Cardiac muscle cell (in vitro differentiated cells and primary cell): ENCODE measurements at regions not wholly inside any gene's neighbourhood (a gene's known extent, or its start where the extent isn't known, plus 50 kb on each side); places are given as distances from the start of the nearest gene placed in this dataset.

Experiments
- DNase-seq, 2 donors: peaks; one replicate each; pipeline versions ENCODE4 v3.0.0 to v3.0.0-alpha.2; 2010 to 2017; ENCODE audit warnings: low read depth in 1 of 2, low spot score in 1 of 2
- H3K27ac ChIP-seq: fragments of 200-600 bp; sonication (generic); 2 replicates; pipeline ENCODE4 v1.5.1; 2016
- H3K27me3 ChIP-seq: fragments of 200-600 bp; sonication (generic); 2 replicates; pipeline ENCODE4 v1.6.0; 2016; ENCODE audit warnings: control low read depth
- H3K36me3 ChIP-seq: fragments of 200-600 bp; sonication (generic); 2 replicates; pipeline ENCODE4 v1.5.1; 2016; ENCODE audit warnings: control low read depth
- H3K4me1 ChIP-seq: fragments of 200-600 bp; sonication (generic); 2 replicates; pipeline ENCODE4 v1.8.1; 2017; ENCODE audit warnings: low read depth, mild to moderate bottlenecking, mixed run types
- H3K4me3 ChIP-seq: fragments of 200-600 bp; sonication (generic); 2 replicates; pipeline ENCODE4 v1.5.1; 2016; ENCODE audit warnings: mild to moderate bottlenecking
- H3K9me3 ChIP-seq: fragments of 200-600 bp; sonication (generic); 2 replicates; pipeline ENCODE4 v1.5.1; 2017; ENCODE audit warnings: low read depth, mild to moderate bottlenecking, control low read depth
- CTCF ChIP-seq: IDR thresholded peaks from 2 replicates; pipeline ENCODE4 v1.5.1; 2012; ENCODE audit warnings: low read depth, mild to moderate bottlenecking, low read length

- Histone ChIP-seq H3K27me3 (no peaks in the 10 kb centered on the region), H3K4me3 (no peak overlapping the region), H3K36me3 (no peaks in the 10 kb centered on the region), H3K4me1 (no peaks in the 10 kb centered on the region), H3K27ac (no peak overlapping the region), H3K9me3 (no peaks in the 10 kb centered on the region)
- TF ChIP-seq CTCF, result no peak
- DNase-seq, result no peak
Measured at GRCh38 chr5:20055301-20055700, 67.3 kb upstream of the CDH18 start.

GRCh38 chr5:20050262-20050661 lies 62.3 kb upstream of the CDH18 start:
- DNase-seq, result no peak
- H3K27ac ChIP-seq, result no peak overlapping the region
- H3K36me3 ChIP-seq, result no peaks in the 10 kb centered on the region
- no peak for TF ChIP-seq CTCF
- H3K27me3 ChIP-seq, result no peaks in the 10 kb centered on the region
- H3K4me3 ChIP-seq, result no peak overlapping the region
- H3K9me3 ChIP-seq, result no peaks in the 10 kb centered on the region
- no peaks in the 10 kb centered on the region for H3K4me1 ChIP-seq

GRCh38 chr5:20044460-20044859 lies 56.5 kb upstream of the CDH18 start:
- Histone ChIP-seq H3K27me3 (no peaks in the 10 kb centered on the region), H3K27ac (no peak overlapping the region), H3K9me3 (no peaks in the 10 kb centered on the region), H3K36me3 (no peaks in the 10 kb centered on the region), H3K4me1 (no peaks in the 10 kb centered on the region), H3K4me3 (no peak overlapping the region)
- no peak for TF ChIP-seq CTCF
- DNase-seq, result no peak

GRCh38 chr5:20041326-20042274 lies 53.6 kb upstream of the CDH18 start:
- peak in 1 of 2 donors; percentile 9 for DNase-seq
- TF ChIP-seq CTCF, result no peak
- H3K36me3 ChIP-seq, result no peaks in the 10 kb centered on the region
- no peak overlapping the region for H3K27ac ChIP-seq
- H3K9me3 ChIP-seq, result no peaks in the 10 kb centered on the region
- H3K4me1 ChIP-seq, result no peaks in the 10 kb centered on the region
- H3K27me3 ChIP-seq, result no peaks in the 10 kb centered on the region
- no peak overlapping the region for H3K4me3 ChIP-seq

GRCh38 chr5:20040901-20041300 lies 52.9 kb upstream of the CDH18 start:
- Histone ChIP-seq H3K9me3 (no peaks in the 10 kb centered on the region), H3K36me3 (no peaks in the 10 kb centered on the region), H3K4me3 (no peak overlapping the region), H3K4me1 (no peaks in the 10 kb centered on the region), H3K27me3 (no peaks in the 10 kb centered on the region), H3K27ac (no peak overlapping the region)
- DNase-seq, result no peak
- no peak for TF ChIP-seq CTCF
